Aorta (tissue), 5 donors: ENCODE measurements at regions not wholly inside any gene's neighbourhood (a gene's known extent, or its start where the extent isn't known, plus 50 kb on each side); places are given as distances from the start of the nearest gene placed in this dataset.

ENCODE experiments used
- ATAC-seq: fragments of 200-7000 bp; cut with Tn5 transposase; one replicate; pipeline ENCODE4 v1.9.1; 2022; ENCODE audit warnings: moderate library complexity; ENCODE audit not compliant: low FRiP score
- DNase-seq, 2 donors: peaks; one replicate each; pipeline ENCODE4 v3.0.0-alpha.2; 2020
- H3K27ac ChIP-seq, 2 donors: one replicate each; pipeline ENCODE4 v1.5.1; 2013; ENCODE audit warnings: low read length in 2 of 2, mild to moderate bottlenecking in 2 of 2, moderate library complexity in 2 of 2, control low read depth in 1 of 2, inconsistent platforms in 1 of 2, low read depth in 1 of 2
- H3K27me3 ChIP-seq, 2 donors: one replicate each; pipeline ENCODE4 v1.6.1; 2013; ENCODE audit warnings: control low read depth in 1 of 2, low read length in 1 of 2, mild to moderate bottlenecking in 1 of 2, moderate library complexity in 1 of 2; ENCODE audit not compliant: insufficient read depth in 2 of 2, control insufficient read depth in 1 of 2
- H3K36me3 ChIP-seq, 2 donors: one replicate each; pipeline ENCODE4 v1.6.1; 2013; ENCODE audit warnings: control low read depth in 1 of 2, low read length in 1 of 2, mild to moderate bottlenecking in 1 of 2; ENCODE audit not compliant: insufficient read depth in 2 of 2, control insufficient read depth in 1 of 2
- H3K4me1 ChIP-seq, 2 donors: one replicate each; pipeline ENCODE4 v1.6.1; 2013; ENCODE audit warnings: low read length in 2 of 2, control low read depth in 1 of 2, mild to moderate bottlenecking in 1 of 2, moderate library complexity in 1 of 2; ENCODE audit not compliant: insufficient read depth in 2 of 2, control insufficient read depth in 1 of 2
- H3K4me3 ChIP-seq, 2 donors: one replicate each; pipeline ENCODE4 v1.5.1; 2013; ENCODE audit warnings: low read length in 2 of 2, control low read depth in 1 of 2, mild to moderate bottlenecking in 1 of 2
- H3K9me3 ChIP-seq: one replicate; pipeline ENCODE4 v1.6.1; 2013; ENCODE audit warnings: mild to moderate bottlenecking, low read length; ENCODE audit not compliant: control insufficient read depth
- WGBS, 2 donors: extraction: QIAGEN DNeasy Blood & Tissue Kit; methylation state at CpG; one replicate each; pipeline ENCODE4 v1.1.7; 2013; 5-methylcytosine and 5-hydroxymethylcytosine counted together
- intact Hi-C, 2 donors: fragments of 100-400 bp; cut with DNase I; formaldehyde crosslinking; loops; one replicate each; pipeline versions ENCODE4 v1.14.2 to v1.15.0; 2022
- donor health status: healthy with polysubstance abuse.
- donor health status: Bipolar disorder and iron deficiency.
- donor health status: DM: no; HTN: no; CAD: no.
- donor health status: DM: no; HTN: no; CAD: no.
- donor health status: DM: yes; HTN: yes; CAD: no.

GRCh38 chr4:148684638-148685037, 242.4 kb upstream of the NR3C2 start:
- H3K4me1 ChIP-seq: no peaks in the 10 kb centered on the region
- WGBS, 2 donors: 83 to 89% methylated on average over 1 of the region's 1 CpG
- ATAC-seq: no peak

GRCh38 chr4:148680884-148681283, 238.7 kb upstream of the NR3C2 start:
- WGBS, 2 donors: 77 to 79% methylated on average over 2 of the region's 2 CpGs
- DNase-seq (no peak), ATAC-seq (no peak)
- intact Hi-C loops: no loop called here
- H3K27me3 ChIP-seq: no peaks in the 10 kb centered on the region
- H3K4me3 ChIP-seq: no peak overlapping the region
- H3K4me1 ChIP-seq: no peaks in the 10 kb centered on the region
- H3K27ac ChIP-seq: no peak overlapping the region
- H3K9me3 ChIP-seq: no peaks in the 10 kb centered on the region
- H3K36me3 ChIP-seq: no peaks in the 10 kb centered on the region

More at GRCh38 chr4:148684638-148685037, 242.4 kb upstream of the NR3C2 start:
- H3K27ac ChIP-seq: no peak overlapping the region
- no peak for DNase-seq
- intact Hi-C loops: no loop called here
- no peaks in the 10 kb centered on the region for H3K36me3 ChIP-seq
- H3K4me3 ChIP-seq: no peak overlapping the region
- no peaks in the 10 kb centered on the region for H3K9me3 ChIP-seq
- no peaks in the 10 kb centered on the region for H3K27me3 ChIP-seq

- intact Hi-C loops: no loop called here
- Histone ChIP-seq H3K4me3 (no peak overlapping the region), H3K4me1 (no peaks in the 10 kb centered on the region), H3K27me3 (peaks cover 0 to 2% of the 10 kb centered on the region in 2 donors), H3K36me3 (no peaks in the 10 kb centered on the region), H3K9me3 (no peaks in the 10 kb centered on the region), H3K27ac (no peak overlapping the region)
- DNase-seq: no peak
- no peak for ATAC-seq
Observed at GRCh38 chr4:148676344-148676743, 234.1 kb upstream of the NR3C2 start.

- H3K27me3 ChIP-seq: peaks cover 0 to 2% of the 10 kb centered on the region in 2 donors
- ATAC-seq: no peak
- 59 to 72% methylated on average over 3 of the region's 3 CpGs for WGBS, 2 donors
Observed at GRCh38 chr4:148674876-148675275, 232.7 kb upstream of the NR3C2 start.

GRCh38 chr4:148664636-148665035, 222.4 kb upstream of the NR3C2 start:
- 95 to 98% methylated on average over 5 of the region's 5 CpGs for WGBS, 2 donors
- Histone ChIP-seq H3K36me3 (no peaks in the 10 kb centered on the region), H3K4me3 (no peak overlapping the region), H3K27ac (no peak overlapping the region), H3K27me3 (no peaks in the 10 kb centered on the region), H3K9me3 (no peaks in the 10 kb centered on the region), H3K4me1 (no peaks in the 10 kb centered on the region)
- ATAC-seq (no peak), DNase-seq (no peak)
- intact Hi-C loops: no loop called here

More at GRCh38 chr4:148674876-148675275, 232.7 kb upstream of the NR3C2 start:
- intact Hi-C loops: no loop called here
- Histone ChIP-seq H3K4me3 (no peak overlapping the region), H3K36me3 (no peaks in the 10 kb centered on the region), H3K27ac (no peak overlapping the region), H3K4me1 (no peaks in the 10 kb centered on the region), H3K9me3 (no peaks in the 10 kb centered on the region)
- DNase-seq: no peak

- Histone ChIP-seq H3K27ac (no peak overlapping the region), H3K27me3 (no peaks in the 10 kb centered on the region), H3K9me3 (no peaks in the 10 kb centered on the region), H3K36me3 (no peaks in the 10 kb centered on the region), H3K4me3 (no peak overlapping the region), H3K4me1 (no peaks in the 10 kb centered on the region)
- DNase-seq (no peak), ATAC-seq (no peak)
- WGBS, 2 donors: 86% methylated on average over 2 of the region's 2 CpGs
- intact Hi-C loops: no loop called here
Observed at GRCh38 chr4:148654131-148654530, 211.9 kb upstream of the NR3C2 start.

GRCh38 chr4:148653681-148654080, 211.5 kb upstream of the NR3C2 start:
- H3K27ac ChIP-seq: no peak overlapping the region
- no peak for DNase-seq
- H3K27me3 ChIP-seq: no peaks in the 10 kb centered on the region
- intact Hi-C loops: no loop called here
- H3K4me1 ChIP-seq: no peaks in the 10 kb centered on the region
- 57 to 58% methylated on average over 4 of the region's 4 CpGs for WGBS, 2 donors
- ATAC-seq: no peak
- H3K9me3 ChIP-seq: no peaks in the 10 kb centered on the region
- no peak overlapping the region for H3K4me3 ChIP-seq
- H3K36me3 ChIP-seq: no peaks in the 10 kb centered on the region

- H3K36me3 ChIP-seq: no peaks in the 10 kb centered on the region
- intact Hi-C loops: no loop called here
Observed at GRCh38 chr4:148651991-148652390, 209.8 kb upstream of the NR3C2 start.

GRCh38 chr4:148649652-148650331, 207.6 kb upstream of the NR3C2 start:
- Histone ChIP-seq H3K27ac (no peak overlapping the region), H3K27me3 (no peaks in the 10 kb centered on the region), H3K9me3 (no peaks in the 10 kb centered on the region), H3K4me1 (no peaks in the 10 kb centered on the region), H3K36me3 (no peaks in the 10 kb centered on the region), H3K4me3 (no peak overlapping the region)
- DNase-seq (no peak), ATAC-seq (no peak)
- WGBS, 2 donors: 90 to 92% methylated on average over 1 of the region's 1 CpG
- intact Hi-C loops: no loop called here

More at GRCh38 chr4:148651991-148652390, 209.8 kb upstream of the NR3C2 start:
- no peak for DNase-seq
- no peak for ATAC-seq
- 78 to 86% methylated on average over 2 of the region's 2 CpGs for WGBS, 2 donors
- H3K4me1 ChIP-seq: no peaks in the 10 kb centered on the region
- no peak overlapping the region for H3K27ac ChIP-seq
- H3K9me3 ChIP-seq: no peaks in the 10 kb centered on the region
- H3K27me3 ChIP-seq: no peaks in the 10 kb centered on the region
- H3K4me3 ChIP-seq: no peak overlapping the region
